ENCODE measurements at regions not wholly inside any gene's neighbourhood (a gene's known extent, or its start where the extent isn't known, plus 50 kb on each side); places are given as distances from the start of the nearest gene placed in this dataset.

DNA sequence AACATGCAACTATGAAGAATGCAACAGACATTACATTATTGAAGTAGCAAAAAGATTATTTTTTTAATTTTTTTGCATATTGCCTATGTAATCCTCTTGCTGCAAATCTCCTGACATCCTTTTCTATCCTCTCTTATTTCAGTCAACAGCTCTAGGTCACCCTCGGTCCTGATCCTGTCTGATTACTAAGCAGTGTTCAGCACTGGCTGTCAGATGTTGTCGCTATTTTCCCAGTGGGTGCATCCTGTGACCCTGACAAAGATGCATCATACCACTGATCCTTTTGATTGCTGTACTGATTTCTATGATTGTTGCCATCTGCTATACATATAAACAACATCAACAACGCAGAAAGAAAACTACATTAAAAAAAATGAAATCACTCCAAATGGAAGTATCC lies 443.7 kb upstream of the PRR20A start:
- no peak for ATAC-seq
- H3K36me3 Mint-ChIP-seq (ENCODE audit: low read depth) = no peaks in the 10 kb centered on the region

DNA sequence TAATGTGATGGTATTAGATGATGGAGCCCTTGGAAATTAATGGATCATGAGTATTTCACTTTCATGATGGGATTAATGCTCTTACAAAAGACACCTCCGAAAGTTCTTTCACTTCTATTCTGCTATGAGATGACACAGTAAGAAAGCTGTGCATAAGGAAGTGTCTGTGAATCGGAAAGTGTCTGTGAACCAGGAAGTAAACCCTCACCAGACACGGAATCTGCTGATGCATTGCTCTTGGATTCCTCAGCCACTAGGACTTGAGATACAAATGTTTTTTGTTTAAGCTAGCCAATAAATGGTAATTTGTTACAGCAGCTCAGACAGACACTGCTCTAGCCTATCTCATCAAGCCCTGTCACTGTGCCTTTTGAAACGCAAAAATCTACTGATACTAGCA lies 440.4 kb upstream of the PRR20A start:
- Mint-ChIP-seq H3K4me3 (no peak overlapping the region), H3K36me3 (ENCODE audit: low read depth) (no peaks in the 10 kb centered on the region), H3K4me1 (ENCODE audit: low read depth) (no peaks in the 10 kb centered on the region), H3K27ac (no peak overlapping the region), H3K27me3 (no peaks in the 10 kb centered on the region), H3K9me3 (peaks cover 18% of the 10 kb centered on the region)
- ATAC-seq (no peak), DNase-seq (no peak)
- ChIA-PET POLR2A (no interaction called here), CTCF (no interaction called here)
- intact Hi-C loops (cut with micrococcal nuclease) = no loop called here
- TF ChIP-seq, protein P1, sequence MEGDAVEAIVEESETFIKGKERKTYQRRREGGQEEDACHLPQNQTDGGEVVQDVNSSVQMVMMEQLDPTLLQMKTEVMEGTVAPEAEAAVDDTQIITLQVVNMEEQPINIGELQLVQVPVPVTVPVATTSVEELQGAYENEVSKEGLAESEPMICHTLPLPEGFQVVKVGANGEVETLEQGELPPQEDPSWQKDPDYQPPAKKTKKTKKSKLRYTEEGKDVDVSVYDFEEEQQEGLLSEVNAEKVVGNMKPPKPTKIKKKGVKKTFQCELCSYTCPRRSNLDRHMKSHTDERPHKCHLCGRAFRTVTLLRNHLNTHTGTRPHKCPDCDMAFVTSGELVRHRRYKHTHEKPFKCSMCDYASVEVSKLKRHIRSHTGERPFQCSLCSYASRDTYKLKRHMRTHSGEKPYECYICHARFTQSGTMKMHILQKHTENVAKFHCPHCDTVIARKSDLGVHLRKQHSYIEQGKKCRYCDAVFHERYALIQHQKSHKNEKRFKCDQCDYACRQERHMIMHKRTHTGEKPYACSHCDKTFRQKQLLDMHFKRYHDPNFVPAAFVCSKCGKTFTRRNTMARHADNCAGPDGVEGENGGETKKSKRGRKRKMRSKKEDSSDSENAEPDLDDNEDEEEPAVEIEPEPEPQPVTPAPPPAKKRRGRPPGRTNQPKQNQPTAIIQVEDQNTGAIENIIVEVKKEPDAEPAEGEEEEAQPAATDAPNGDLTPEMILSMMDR (IDR thresholded peaks at IDR 0.05) = no peak

More for the DNA sequence above, 443.7 kb upstream of the PRR20A start:
- Mint-ChIP-seq H3K9me3 (peaks cover 22% of the 10 kb centered on the region), H3K27me3 (no peaks in the 10 kb centered on the region), H3K27ac (no peak overlapping the region), H3K4me3 (no peak overlapping the region), H3K4me1 (ENCODE audit: low read depth) (no peaks in the 10 kb centered on the region)
- CTCF ChIA-PET = no interaction called here
- POLR2A ChIA-PET = no interaction called here
- no peak for DNase-seq
- TF ChIP-seq, protein P1 (IDR thresholded peaks at IDR 0.05) = no peak
- intact Hi-C loops (cut with micrococcal nuclease) = no loop called here

DNA sequence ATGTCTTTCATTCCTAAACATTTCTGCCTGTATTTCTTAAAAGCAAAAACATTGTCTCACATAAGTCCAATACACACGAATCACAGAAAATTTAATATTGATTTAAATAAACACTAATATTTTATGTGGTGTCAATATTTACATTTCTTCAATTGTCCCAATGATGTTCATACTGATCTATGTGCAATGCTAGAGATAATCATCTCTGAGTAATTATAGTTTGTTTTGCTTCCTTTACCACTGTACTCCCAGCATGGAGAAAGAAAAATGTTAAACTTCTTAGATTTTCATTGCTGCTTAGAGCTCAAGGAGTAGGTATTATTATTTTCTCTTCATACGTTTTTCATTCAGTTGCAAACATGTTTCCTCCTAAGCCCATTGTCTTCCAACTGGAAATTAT lies 434.2 kb upstream of the PRR20A start:
- POLR2A ChIA-PET = no interaction called here
- no peak overlapping the region for H3K27ac Mint-ChIP-seq
- no peak for DNase-seq
- H3K4me1 Mint-ChIP-seq (ENCODE audit: low read depth) = no peaks in the 10 kb centered on the region
- H3K4me3 Mint-ChIP-seq = no peak overlapping the region
- H3K27me3 Mint-ChIP-seq = no peaks in the 10 kb centered on the region
- TF ChIP-seq, protein P1 (IDR thresholded peaks at IDR 0.05) = no peak
- no peak for ATAC-seq
- intact Hi-C loops (cut with micrococcal nuclease) = no loop called here
- CTCF ChIA-PET = no interaction called here
- H3K36me3 Mint-ChIP-seq (ENCODE audit: low read depth) = no peaks in the 10 kb centered on the region
- peaks cover 19% of the 10 kb centered on the region for H3K9me3 Mint-ChIP-seq

- POLR2A ChIA-PET = no interaction called here
- Mint-ChIP-seq H3K4me1 (ENCODE audit: low read depth) (no peaks in the 10 kb centered on the region), H3K36me3 (ENCODE audit: low read depth) (no peaks in the 10 kb centered on the region), H3K4me3 (no peak overlapping the region), H3K27ac (no peak overlapping the region), H3K27me3 (no peaks in the 10 kb centered on the region), H3K9me3 (peaks cover 15% of the 10 kb centered on the region)
- ATAC-seq (no peak), DNase-seq (no peak)
- intact Hi-C loops (cut with micrococcal nuclease) = no loop called here
- TF ChIP-seq, protein P1 (IDR thresholded peaks at IDR 0.05) = no peak
- CTCF ChIA-PET = no interaction called here
Measured at GRCh38 chr13:56713656-56714055, 427.1 kb upstream of the PRR20A start.

DNA sequence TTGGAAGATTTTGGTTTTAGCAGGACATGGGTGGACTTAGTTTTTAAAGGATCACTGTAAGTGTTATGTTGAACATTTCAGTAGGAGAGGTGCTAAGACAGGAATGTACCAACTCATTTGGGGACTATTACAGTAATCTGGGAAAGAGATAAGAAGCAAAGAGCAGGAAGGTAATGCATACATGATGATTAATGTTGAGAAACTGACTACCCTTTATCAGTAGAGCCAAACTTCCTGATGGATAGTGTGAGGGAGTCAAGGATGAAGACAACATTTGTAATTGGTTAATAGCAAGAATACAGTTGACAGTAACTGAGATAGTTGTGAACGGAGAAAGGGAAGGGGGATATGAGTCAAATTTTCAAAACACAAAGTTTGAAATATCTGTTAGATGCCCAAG lies 421.9 kb upstream of the PRR20A start:
- Mint-ChIP-seq H3K4me1 (ENCODE audit: low read depth) (no peaks in the 10 kb centered on the region), H3K27me3 (no peaks in the 10 kb centered on the region), H3K27ac (no peak overlapping the region), H3K9me3 (peaks cover 14% of the 10 kb centered on the region), H3K4me3 (no peak overlapping the region), H3K36me3 (ENCODE audit: low read depth) (no peaks in the 10 kb centered on the region)
- intact Hi-C loops (cut with micrococcal nuclease) = no loop called here
- ChIA-PET CTCF (no interaction called here), POLR2A (no interaction called here)
- ATAC-seq (no peak), DNase-seq (no peak)
- TF ChIP-seq, protein P1 (IDR thresholded peaks at IDR 0.05) = no peak
